ENCODE measurements at regions not wholly inside any gene's neighbourhood (a gene's known extent, or its start where the extent isn't known, plus 50 kb on each side); places are given as distances from the start of the nearest gene placed in this dataset.

DNA sequence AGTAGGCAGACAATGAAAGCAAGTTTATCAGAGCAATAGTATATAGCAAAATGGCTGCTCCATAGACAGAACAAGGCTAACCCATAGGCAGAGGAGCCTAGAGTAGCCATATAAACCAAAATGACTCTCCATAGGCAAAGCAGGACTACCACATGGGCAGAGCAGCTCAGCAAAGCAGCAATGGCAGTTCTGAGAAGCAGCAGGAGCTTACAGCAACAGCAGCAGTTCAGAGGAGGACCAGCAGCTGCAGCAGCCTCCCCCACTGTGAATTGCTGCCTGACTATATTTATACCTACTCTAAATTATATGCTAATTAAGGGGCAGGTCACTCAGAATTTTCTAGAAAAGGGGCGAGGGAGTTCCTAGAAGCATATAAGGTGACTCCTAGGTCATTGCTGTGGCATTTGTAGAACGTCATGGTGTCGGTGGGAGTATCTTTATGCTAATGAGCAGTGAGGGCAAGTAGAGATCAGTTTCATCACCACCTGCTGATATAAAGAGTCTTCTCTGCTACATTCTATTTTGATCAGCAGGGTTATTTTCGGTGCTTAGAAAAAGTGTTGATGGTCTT, 1115.5 kb downstream of the DTWD2 start:
- TF ChIP-seq, protein P1, sequence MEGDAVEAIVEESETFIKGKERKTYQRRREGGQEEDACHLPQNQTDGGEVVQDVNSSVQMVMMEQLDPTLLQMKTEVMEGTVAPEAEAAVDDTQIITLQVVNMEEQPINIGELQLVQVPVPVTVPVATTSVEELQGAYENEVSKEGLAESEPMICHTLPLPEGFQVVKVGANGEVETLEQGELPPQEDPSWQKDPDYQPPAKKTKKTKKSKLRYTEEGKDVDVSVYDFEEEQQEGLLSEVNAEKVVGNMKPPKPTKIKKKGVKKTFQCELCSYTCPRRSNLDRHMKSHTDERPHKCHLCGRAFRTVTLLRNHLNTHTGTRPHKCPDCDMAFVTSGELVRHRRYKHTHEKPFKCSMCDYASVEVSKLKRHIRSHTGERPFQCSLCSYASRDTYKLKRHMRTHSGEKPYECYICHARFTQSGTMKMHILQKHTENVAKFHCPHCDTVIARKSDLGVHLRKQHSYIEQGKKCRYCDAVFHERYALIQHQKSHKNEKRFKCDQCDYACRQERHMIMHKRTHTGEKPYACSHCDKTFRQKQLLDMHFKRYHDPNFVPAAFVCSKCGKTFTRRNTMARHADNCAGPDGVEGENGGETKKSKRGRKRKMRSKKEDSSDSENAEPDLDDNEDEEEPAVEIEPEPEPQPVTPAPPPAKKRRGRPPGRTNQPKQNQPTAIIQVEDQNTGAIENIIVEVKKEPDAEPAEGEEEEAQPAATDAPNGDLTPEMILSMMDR (IDR thresholded peaks at IDR 0.05; ENCODE audit: poor library complexity, severe bottlenecking), result no peak
- no peak for TF ChIP-seq SMC3 (conservative IDR thresholded peaks at IDR 0.05; ENCODE audit: poor library complexity)
- TF ChIP-seq TAF1 (IDR thresholded peaks at IDR 0.05; ENCODE audit: low read depth), result no peak
- no peak for TF ChIP-seq POLR2AphosphoS5 (IDR thresholded peaks at IDR 0.05)
